Erythroblast (primary cell): ENCODE measurements at regions not wholly inside any gene's neighbourhood (a gene's known extent, or its start where the extent isn't known, plus 50 kb on each side); places are given as distances from the start of the nearest gene placed in this dataset.

Source experiments
- GATA1 ChIP-seq: IDR thresholded peaks from 2 replicates; pipeline ENCODE4 v1.6.1; 2011; ENCODE audit warnings: low read depth, mild to moderate bottlenecking, control low read depth, low read length, moderate library complexity
- POLR2A ChIP-seq: IDR thresholded peaks from 2 replicates; pipeline ENCODE4 v1.6.1; 2011; ENCODE audit warnings: mild to moderate bottlenecking, low read length

DNA sequence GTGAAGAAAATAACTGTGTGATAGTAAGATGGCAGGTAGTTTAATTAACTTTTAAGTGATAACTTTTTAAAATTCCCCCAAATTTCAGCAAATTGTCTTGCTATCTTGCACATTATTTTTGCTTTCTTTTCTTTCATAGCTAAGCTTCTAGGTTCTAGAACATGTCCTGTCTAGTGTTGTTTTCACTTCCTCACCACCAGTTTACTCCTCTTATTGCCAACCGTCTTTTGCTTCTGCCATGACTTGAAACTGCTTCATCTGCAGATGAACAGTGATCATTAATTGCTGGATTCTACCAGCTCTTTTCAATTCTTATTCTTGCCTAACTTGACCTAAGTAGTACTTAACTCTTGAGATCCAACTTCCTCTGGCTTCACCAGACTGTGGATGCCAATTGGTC is 137.8 kb downstream of the CENPW start:
- TF ChIP-seq POLR2A (no peak), GATA1 (no peak)
